GM19395 (cell line): ENCODE measurements at regions not wholly inside any gene's neighbourhood (a gene's known extent, or its start where the extent isn't known, plus 50 kb on each side); places are given as distances from the start of the nearest gene placed in this dataset.

ENCODE experiments used
- ATAC-seq: cut with Tn5 transposase; IDR thresholded peaks from one replicate; pipeline ENCODE4 v1.9.1; 2021; ENCODE audit warnings: mild to moderate bottlenecking, moderate library complexity; ENCODE audit not compliant: unreplicated experiment

DNA sequence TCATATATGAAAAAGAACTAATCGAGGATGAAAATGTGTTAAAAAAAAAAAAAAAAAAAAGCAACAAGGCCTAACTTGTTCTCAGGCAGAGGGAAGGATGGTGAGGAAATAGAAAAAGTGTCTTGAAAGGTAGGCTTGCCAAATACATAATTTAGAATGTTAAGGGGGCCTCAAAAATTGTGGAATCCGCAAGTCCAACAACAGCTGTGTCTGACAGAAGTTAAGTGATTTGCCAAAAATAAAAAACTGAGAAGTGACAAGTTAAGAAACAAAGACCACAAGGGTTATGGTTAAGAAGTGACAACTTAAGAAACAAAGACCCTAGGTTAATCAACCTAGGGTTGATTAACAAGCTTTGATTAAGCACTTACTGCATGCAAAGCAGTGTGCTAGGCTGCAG, 110.6 kb downstream of the P2RY1 start:
- ATAC-seq: no peak

DNA sequence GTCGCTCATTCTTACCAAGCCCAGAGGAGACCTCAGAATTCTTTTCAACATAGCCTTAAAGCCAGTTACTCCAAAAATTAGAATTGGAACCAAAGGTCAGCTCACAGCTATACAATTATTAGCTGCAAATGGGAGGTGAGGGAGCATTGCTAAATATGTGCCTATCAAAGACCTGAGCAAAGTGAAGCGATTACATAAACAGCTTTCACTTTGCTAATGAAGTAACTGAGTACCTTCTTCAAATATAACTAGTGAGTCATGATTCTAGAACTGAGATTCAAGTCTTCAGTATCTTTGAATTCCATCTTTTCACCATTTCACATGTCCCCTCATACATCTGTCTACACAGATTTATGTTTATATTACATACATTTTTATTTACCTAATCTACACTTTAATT, 122.6 kb downstream of the P2RY1 start:
- ATAC-seq: no peak

DNA sequence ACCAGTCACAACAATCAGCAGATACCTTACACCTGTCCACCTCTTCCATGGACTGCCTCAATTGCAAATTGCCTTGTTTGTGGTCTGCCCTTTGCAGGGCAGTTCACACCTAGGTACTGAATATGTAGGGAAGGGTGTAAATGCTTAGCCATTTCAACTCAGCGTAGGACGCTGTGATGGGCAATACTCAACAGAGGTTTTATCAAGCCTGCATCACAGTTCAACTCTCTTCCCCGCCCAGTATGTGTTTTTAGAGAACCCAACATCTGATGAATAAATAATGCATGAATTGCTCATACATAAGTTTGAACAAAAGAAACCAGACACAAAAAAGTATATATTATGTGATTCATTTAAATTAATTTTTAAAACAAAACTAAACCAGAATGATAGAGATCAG, 124.4 kb downstream of the P2RY1 start:
- ATAC-seq: no peak

DNA sequence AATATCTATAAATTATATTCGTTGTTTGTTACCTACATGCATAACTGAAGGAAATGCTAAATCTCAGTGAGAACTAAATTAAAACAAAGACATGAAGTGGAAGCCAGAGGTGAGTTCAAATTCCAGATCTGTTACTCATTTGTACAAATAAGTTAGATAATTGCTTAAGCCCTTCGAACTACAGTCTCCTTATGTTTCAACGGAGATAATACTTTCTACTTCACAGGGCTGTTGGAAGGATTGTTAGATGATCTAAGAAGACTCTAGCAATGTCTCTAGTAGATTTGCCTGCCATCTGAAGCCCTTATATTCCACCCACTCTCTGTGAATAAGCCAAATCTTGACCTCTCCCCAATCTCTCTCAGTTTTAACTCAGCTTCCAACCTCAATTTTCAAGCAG, 125.8 kb downstream of the P2RY1 start:
- no peak for ATAC-seq

DNA sequence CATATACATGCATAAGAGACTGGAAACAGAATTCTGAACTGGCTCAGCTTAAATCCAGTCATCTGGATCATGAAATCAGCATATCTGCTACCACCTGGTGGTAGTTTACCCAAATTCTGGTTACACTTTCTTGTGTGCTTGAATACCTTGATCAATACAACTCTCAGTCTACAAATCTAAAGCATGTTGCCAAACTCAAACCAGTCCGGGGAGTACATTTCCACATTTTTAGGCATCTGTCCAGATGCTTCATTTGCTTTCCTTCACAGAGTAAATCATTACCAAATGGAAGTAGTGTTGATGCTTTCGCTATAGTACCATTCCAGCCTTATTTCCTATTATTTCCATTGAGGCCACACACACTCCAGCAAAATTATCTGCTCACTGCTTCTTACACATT, 126.4 kb downstream of the P2RY1 start:
- ATAC-seq: no peak

DNA sequence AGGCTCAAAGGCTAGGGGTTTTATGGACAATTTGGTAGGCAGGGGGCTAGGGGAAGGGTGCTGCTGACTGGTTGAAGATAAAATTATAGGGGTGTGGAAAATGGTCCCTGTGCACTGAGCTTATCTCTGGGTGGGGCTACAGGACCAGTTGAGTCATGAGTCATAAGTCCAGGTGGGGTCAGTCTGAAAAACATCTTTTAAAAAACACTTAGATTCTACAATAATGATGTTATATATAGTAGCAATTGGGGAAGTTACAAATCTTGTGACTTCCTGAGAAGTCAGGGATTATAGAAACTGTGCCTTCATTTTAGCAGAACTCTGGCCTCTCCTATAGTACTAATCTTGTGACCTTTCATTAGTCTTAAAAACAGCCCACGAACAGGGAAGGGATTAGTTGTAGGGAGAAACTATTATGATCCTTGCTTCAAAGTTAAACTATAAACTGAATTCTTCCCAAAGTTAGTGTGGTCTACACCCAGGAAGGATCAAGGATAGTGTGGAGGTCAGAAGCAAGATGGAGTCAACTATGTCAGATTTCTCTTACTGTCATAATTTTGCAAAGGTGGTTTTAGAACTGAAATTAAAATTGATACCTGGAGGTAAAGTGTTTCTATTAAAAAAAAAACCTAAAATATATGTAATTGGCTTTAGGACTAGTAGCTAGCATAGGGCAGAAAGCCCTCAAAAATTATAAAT, 130.1 kb downstream of the P2RY1 start:
- no peak for ATAC-seq

DNA sequence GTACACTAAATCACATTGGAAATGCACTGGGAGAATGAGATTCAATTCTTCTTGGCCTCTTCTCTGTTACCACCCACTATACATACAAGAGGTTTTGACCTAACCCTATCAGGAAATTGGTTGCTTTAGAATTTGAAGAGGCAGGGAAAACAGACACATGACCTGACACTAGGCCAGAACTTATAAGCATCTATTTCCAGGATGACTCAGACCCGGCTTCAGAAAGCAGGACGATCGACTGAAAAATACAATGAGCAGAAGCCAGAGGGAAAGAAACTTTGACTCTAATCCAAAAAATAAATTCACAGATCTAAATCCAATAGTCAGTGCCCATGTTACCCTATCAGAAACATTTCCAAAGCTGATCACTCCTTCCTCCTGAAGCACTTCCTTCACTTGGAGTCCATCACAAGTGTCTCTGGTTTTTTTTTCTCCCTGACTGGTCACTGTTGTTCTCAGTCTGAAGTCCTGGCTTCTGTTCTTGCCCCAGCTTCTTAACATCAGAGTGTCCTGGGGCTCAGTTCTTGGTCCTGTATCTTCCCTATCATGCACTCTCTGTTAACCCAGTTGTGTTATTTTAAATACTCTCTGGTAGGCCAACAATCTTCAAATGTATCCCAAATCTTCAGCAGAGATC, 133.6 kb downstream of the P2RY1 start:
- ATAC-seq: no peak

DNA sequence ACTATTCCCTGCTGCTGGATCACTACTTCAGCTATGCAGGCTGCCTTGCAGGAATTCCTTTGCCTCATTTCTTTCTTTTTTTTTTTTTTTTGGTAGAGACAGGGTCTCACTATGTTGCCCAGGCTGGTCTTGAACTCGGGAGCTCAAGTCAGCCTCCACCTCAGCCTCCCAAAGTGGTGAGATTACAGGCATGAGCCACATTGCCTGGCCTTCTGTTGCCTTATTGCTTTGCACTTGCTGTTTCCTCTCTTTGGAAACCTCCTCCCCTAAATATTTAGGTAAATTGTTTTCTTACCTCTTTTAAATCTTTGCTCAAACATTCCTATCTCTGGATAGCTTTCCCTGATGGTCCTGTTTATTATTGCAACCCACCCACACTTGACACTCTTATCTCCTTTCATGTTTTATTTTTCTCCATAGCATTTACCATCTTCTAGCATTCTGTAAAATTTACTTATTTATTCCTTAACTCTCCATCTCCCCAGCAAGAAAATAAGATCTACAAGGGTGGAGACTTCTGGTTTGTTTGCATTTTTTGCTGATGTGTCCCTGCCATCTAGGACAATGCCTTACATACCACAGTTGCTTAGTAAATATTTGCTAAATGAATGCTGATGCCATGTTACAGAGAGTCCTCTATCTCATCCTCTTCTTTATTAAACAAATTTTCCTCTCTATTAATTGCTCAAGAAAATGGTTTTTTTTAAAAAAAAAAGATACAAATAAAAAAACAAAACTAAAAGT, 134.8 kb downstream of the P2RY1 start:
- no peak for ATAC-seq

DNA sequence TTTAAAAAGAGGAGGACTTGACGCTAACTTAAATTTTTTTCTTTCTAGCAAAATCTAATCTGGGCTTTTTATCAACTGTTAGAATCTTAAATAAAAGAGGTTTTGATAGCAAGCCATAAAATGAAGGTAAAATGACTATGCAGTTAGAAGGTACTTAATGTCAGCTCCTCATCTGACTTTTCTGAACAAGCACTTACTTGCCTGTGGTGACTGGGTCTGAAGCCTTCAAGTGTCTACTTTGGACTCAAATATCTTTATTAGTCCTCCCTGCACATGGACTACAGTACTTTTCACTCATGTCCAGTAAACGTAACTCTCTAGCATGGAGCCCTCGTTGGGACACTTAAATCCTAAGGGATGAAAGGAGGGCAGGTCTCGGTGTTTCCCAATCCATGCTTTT, 135.9 kb downstream of the P2RY1 start:
- ATAC-seq: no peak

DNA sequence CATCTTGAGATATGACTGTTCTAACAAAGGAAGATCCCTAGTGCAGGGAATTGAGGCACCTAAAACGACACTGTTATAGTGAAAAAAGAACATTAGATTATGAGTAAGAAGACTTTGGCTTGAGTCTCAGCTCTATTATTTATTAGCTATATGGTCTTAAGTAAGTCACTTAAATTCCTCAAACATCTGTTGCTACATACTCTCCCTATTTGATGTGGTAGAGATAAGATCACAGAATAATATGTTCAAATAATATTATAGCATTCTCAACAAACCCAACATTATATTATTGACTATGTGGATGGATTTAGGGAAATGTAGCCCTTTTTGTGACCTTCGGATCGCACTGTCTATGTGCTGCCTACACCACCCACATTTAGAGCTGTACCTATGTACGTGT, 136.9 kb downstream of the P2RY1 start:
- no peak for ATAC-seq

DNA sequence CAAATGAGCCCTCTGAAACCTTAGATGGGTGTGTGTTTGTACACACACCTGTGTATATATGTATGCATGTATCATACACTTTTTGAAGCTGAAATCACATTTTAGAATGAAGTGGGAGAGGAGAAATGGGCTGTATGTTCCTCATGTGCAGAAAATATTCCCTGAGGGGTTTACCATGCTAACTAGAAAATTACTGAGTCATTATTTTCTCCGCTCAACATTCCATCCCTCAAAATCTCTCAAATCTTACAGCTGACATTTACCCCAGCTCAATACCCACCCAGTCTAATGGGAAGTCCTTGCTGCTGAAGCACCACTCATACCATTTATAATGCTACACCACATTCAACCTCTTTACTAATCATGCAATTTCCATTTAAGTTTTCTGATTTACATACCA, 138.6 kb downstream of the P2RY1 start:
- ATAC-seq: no peak

DNA sequence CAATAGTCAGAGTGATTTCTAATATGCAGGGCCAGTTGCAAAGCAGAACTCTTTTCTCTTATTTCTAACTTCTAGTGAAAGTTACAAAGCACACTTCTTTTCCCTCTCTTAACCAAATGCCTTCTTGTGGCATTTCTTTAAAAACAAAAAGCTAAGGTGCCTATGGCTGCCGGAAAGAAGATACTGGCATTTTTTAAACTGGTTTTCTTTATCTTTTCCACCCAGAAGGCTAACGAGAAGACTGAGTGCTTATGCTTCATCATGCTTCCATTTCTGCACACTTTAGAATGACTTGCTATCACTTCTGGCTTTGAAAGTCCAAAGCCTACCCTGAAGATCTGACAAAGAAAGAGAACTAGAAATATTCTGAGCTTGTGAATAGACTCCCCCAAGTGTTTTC, 141.3 kb downstream of the P2RY1 start:
- ATAC-seq: no peak

DNA sequence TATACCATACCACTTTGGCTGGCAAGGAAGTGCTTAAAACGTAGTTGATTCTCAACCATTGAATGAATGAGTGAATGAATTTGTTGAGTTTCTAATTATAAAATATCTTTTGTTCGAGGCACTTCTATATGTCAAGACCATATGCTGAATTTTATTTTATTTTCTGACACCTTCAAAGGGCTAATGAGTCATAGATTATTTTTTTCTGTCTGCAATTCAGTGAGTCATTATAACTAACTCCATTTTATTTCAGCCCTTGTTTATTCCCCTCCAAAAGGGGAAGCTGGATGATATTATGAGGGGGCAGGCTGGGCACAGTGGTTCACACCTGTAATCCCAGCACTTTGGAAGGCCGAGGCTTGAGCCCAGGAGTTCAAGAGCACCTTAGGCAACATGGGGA, 142.4 kb downstream of the P2RY1 start:
- no peak for ATAC-seq

DNA sequence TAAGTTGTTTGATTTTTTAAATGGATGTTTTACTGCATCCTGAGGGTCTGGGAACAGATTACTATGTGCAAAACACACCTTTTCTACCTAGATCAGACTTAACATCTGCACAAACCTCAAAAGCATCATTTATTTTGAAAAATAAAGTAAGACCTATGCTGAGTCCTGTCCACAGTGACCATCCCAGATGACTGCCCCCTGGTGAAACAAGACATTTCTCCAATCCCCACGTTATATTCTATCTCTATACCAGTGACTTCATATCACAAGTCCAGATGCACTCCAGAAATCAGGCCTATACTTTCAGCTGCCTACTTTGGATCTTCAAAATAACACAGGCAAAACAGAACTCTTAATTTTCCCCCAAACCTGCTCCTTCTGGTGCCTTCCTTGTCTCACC, 143.2 kb downstream of the P2RY1 start:
- no peak for ATAC-seq

DNA sequence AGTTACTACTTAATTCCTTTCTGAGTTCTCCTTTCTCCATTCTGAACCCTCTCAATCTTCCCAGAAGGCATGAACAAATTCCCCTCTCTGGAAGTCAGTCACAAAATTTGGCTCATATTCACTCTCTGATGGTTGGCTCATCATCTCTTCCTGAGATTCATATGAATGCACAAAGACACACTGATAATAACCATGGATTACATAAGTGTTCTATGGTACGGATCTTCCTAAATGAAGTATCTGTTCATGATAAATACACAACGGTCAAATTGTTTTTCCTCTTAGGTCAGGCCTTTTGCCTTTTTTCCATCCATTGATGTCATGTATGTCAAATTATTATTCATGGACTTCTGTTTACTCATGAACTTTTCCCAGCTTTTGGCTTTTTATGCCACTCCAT, 162.6 kb downstream of the P2RY1 start:
- ATAC-seq: no peak

DNA sequence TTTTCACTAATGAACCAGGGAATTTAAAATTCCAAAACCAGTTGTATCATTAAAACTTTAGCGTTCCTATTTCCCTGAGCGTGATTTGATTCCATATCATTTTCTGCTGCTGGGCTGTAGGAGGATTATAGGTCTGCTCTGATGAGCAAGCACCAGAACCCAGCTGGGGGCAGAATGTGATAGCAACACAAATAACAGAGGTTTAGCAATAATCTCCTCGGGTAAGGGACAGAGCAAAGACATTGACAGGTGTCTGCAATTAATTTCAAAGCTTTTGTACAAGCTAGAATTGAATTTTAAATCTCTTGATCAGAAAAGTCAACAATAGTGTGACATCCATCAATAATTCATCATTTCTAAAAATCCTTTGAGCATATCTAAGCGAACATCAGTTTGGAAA, 163.4 kb upstream of the RAP2B start:
- ATAC-seq: no peak

DNA sequence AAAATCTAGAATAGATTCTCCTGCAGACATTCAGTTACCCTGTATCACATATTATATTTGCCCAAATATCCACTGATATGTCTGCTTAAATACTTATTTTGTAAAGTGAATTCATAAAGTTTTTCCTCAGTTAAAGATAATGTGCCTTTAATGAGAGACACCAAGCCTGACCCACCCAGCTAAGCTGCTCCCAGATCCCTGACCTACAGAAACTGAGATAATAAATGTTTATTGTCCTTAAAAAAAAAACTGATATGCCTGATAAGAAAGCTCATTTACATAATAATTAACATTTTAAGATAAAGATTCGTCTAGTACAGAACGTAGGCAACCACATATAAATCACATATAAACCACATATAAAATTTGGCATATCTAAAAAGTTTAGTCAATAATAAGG, 161.7 kb upstream of the RAP2B start:
- ATAC-seq: no peak

DNA sequence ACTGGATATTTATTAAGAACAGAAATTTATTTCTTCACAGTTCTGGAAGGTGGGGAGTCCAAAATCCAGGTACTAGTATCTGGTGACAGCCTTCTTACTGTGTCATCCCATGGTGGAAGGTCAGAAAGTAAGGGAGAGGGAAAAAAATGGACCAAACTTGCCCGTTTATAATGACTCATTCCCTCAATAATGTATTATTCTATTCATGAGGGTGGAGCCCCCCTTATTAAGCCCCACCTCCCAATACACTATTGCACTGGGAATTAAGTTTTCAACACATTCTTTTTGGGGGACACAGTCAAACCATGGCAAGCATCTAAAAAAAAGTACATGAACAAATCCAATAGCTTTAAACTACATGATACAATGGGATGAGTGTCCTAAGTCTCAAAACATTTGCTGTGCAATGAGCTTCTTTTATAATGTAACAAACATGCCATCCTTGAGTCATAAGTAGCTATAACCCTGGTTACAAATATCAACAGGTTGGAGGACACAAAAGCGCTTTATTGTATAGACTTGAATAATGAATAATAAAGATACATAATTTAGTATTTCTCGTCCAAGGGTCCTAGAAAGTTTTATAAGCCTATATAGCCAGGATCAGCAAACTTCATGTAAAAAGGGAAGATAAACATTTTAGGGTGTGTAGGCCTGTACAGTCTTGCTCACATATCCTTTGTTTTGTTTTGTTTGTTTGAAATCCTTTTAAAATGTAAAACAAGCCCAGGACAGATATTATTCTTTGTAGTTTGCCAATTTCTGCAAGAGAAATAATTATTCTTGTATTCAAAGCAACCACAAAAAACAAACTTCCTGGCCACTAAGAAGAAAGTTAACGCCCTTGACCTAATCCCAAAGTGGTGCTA, 160.6 kb upstream of the RAP2B start:
- ATAC-seq: no peak

DNA sequence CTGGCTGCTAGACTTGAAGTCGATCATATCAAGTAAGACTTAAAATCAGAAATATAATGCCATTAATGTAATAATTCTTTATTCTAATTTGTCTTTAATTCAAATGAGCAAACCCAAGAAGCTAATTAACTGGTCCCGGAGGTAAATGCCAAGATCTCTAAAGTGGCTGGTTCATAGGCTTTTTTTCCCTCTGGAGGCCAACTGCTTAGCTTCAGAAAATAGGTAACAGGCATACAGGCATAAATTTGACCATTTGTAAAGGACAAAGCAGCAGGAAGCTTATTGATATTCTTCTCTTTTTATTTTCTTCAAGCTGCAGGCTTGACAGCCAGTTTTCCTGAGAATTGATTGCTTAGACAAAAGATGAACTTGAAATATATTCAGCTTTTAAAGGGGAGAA, 158.6 kb upstream of the RAP2B start:
- ATAC-seq: no peak

DNA sequence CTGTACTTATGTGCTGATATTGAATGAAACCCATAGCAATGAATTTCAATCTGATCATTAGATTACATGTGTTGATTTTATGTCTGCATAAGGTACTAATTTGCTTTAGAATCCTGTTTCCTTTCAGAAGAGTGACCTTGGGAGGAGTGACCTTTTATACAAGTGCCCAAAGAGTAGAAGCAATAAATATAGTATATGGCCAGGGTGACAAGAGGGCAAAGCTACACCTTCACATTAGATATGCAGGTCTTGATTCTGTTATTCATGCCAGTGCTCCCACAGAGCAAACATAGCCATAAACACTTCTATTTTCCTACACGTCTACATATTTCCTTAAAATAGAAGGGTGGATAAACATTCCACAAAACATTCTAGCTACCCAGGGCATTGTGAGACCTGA, 158.2 kb upstream of the RAP2B start:
- no peak for ATAC-seq

DNA sequence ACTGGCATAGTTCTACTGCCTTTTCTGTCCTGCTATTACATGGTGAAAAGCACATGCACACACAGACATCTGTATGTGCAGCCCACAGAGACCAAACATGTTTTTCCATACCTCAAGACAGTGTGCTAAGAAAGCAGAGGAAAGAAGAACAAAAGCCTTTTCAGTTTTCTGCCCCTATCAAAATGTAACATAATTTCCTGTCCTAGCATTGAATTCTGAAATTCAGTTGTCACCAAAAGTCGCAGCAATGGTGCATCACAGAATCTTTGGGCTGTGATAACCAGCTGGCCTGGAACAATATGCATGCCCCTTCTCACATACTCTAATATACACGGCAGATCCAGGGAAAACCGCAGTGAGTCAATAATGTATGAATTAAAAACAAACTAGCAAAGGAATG, 153.8 kb upstream of the RAP2B start:
- ATAC-seq: no peak
